GM21717 (cell line): ENCODE measurements at regions not wholly inside any gene's neighbourhood (a gene's known extent, or its start where the extent isn't known, plus 50 kb on each side); places are given as distances from the start of the nearest gene placed in this dataset.
"Not testable (repeated sequence)": the region's sequence is repeated elsewhere in the genome, so short reads cannot be mapped to it uniquely, and the experiment has no call there.

Experiments
- ATAC-seq: cut with Tn5 transposase; IDR thresholded peaks from one replicate; pipeline ENCODE4 v1.9.1; 2021; ENCODE audit warnings: mild to moderate bottlenecking, moderate library complexity; ENCODE audit not compliant: unreplicated experiment

GRCh38 chr13:82129281-82129680 lies 1753.0 kb downstream of the SLITRK1 start:
- no peak for ATAC-seq

- no peak for ATAC-seq
Measured at GRCh38 chr13:82118589-82118988, 1763.7 kb downstream of the SLITRK1 start.

- ATAC-seq: no peak
Measured at GRCh38 chr13:82116422-82116989, 1765.8 kb downstream of the SLITRK1 start.

- no peak for ATAC-seq
Measured at GRCh38 chr13:82115391-82115790, 1766.9 kb downstream of the SLITRK1 start.

GRCh38 chr13:82096256-82096655 lies 1755.3 kb upstream of the SPRY2 start:
- no peak for ATAC-seq

GRCh38 chr13:82092312-82092711 lies 1751.4 kb upstream of the SPRY2 start:
- ATAC-seq: no peak

GRCh38 chr13:82088781-82089180 lies 1747.9 kb upstream of the SPRY2 start:
- no peak for ATAC-seq

GRCh38 chr13:82076496-82076895 lies 1735.6 kb upstream of the SPRY2 start:
- no peak for ATAC-seq

- ATAC-seq: no peak
Measured at GRCh38 chr13:82070416-82070815, 1729.5 kb upstream of the SPRY2 start.

- no peak for ATAC-seq
Measured at GRCh38 chr13:82062772-82063171, 1721.8 kb upstream of the SPRY2 start.

- ATAC-seq: no peak
Measured at GRCh38 chr13:82058364-82058763, 1717.4 kb upstream of the SPRY2 start.

- not testable (repeated sequence) for ATAC-seq
Measured at GRCh38 chr13:82045316-82045715, 1704.4 kb upstream of the SPRY2 start.

GRCh38 chr13:82036602-82037001 lies 1695.7 kb upstream of the SPRY2 start:
- ATAC-seq: no peak

- ATAC-seq: no peak
Measured at GRCh38 chr13:82011355-82011754, 1670.4 kb upstream of the SPRY2 start.

GRCh38 chr13:82010780-82011179 lies 1669.9 kb upstream of the SPRY2 start:
- ATAC-seq: no peak

- no peak for ATAC-seq
Measured at GRCh38 chr13:82002710-82003109, 1661.8 kb upstream of the SPRY2 start.

- ATAC-seq: no peak
Measured at GRCh38 chr13:81995316-81995715, 1654.4 kb upstream of the SPRY2 start.

GRCh38 chr13:81990652-81991051 lies 1649.7 kb upstream of the SPRY2 start:
- no peak for ATAC-seq

- ATAC-seq: no peak
Measured at GRCh38 chr13:81988567-81988966, 1647.6 kb upstream of the SPRY2 start.

- no peak for ATAC-seq
Measured at GRCh38 chr13:81987677-81988357, 1646.9 kb upstream of the SPRY2 start.

- no peak for ATAC-seq
Measured at GRCh38 chr13:81987159-81987558, 1646.2 kb upstream of the SPRY2 start.

GRCh38 chr13:81986308-81986707 lies 1645.4 kb upstream of the SPRY2 start:
- no peak for ATAC-seq

- ATAC-seq: no peak
Measured at GRCh38 chr13:81957121-81957520, 1616.2 kb upstream of the SPRY2 start.
